Upper lobe of right lung (tissue), 1 donor: ENCODE measurements at regions not wholly inside any gene's neighbourhood (a gene's known extent, or its start where the extent isn't known, plus 50 kb on each side); places are given as distances from the start of the nearest gene placed in this dataset.

Source experiments
- ATAC-seq: fragments of 200-7000 bp; cut with Tn5 transposase; one replicate; pipeline ENCODE4 v1.9.1; 2020; ENCODE audit warnings: mild to moderate bottlenecking, moderate library complexity
- DNase-seq: peaks from one replicate; pipeline ENCODE4 v3.0.0-alpha.2; 2020
- H3K27ac ChIP-seq: fragments of 200-600 bp; one replicate; pipeline ENCODE4 v1.8.0; 2022
- H3K27me3 ChIP-seq: fragments of 200-600 bp; one replicate; pipeline ENCODE4 v1.8.0; 2022; ENCODE audit warnings: mild to moderate bottlenecking
- H3K36me3 ChIP-seq: fragments of 200-600 bp; one replicate; pipeline ENCODE4 v1.8.0; 2022
- H3K4me1 ChIP-seq: fragments of 200-600 bp; one replicate; pipeline ENCODE4 v1.8.0; 2022
- H3K4me3 ChIP-seq: fragments of 200-600 bp; one replicate; pipeline ENCODE4 v1.8.0; 2022; ENCODE audit warnings: mild to moderate bottlenecking
- H3K9me3 ChIP-seq: fragments of 200-600 bp; one replicate; pipeline ENCODE4 v1.8.0; 2022
- CTCF ChIP-seq: fragments of 200-600 bp; IDR thresholded peaks from one replicate; pipeline ENCODE4 v1.8.0; 2022; ENCODE audit warnings: antibody characterized with exemption
- intact Hi-C: fragments of 100-400 bp; cut with DNase I; formaldehyde crosslinking; loops from one replicate; pipeline ENCODE4 v1.11.0; 2022
- donor health status: DM: no; HTN: yes; CAD: no; lungs with severe emphysema.

DNA sequence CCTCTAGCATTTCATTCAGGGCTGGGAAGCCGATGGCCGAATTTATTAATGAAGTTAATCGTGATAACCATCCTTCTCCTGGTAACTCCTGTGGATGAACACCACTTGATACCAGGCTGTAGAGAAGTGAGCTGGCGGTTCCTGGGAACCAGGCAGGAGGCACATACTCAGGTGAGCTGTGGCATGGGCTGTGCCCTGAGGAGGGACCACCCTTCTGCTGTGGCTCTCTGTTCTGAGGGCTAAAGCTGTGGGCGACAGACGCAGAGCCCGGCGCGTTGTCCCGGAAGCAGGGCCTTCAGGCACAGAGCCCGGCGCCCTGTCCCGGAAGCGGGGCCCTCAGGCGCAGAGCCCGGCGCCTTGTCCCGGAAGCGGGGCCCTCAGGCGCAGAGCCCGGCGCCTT lies 462.3 kb upstream of the SALL3 start:
- Histone ChIP-seq H3K36me3 (no peaks in the 10 kb centered on the region), H3K4me3 (no peak overlapping the region), H3K9me3 (no peaks in the 10 kb centered on the region), H3K4me1 (no peaks in the 10 kb centered on the region), H3K27ac (no peak overlapping the region), H3K27me3 (no peaks in the 10 kb centered on the region)
- intact Hi-C loops = no loop called here
- TF ChIP-seq CTCF = no peak
- DNase-seq (no peak), ATAC-seq (peak; percentile 17)

DNA sequence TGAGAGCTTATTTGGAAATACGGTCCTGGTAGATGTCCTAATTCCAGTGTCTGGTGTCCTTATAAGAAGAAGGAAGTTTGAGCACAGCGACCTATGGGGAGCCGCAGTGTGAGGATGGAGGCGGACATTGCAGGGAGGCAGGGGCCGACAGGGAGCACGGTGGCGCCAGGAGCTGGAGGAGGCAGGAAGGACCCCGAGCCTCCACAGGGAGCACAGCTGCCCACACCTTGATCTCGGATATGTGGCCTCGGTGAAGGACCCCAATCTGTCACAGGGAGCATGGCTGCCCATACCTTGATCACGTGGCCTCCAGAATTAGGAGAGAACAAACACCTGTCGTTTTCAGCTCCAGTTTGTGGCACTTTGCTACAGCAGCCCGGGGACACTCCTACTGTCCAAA lies 461.6 kb upstream of the SALL3 start:
- no peak overlapping the region for H3K27ac ChIP-seq
- no peaks in the 10 kb centered on the region for H3K9me3 ChIP-seq
- H3K4me1 ChIP-seq = no peaks in the 10 kb centered on the region
- ATAC-seq (no peak), DNase-seq (no peak)
- no peaks in the 10 kb centered on the region for H3K27me3 ChIP-seq
- H3K4me3 ChIP-seq = no peak overlapping the region
- intact Hi-C loops = no loop called here
- no peak for TF ChIP-seq CTCF
- no peaks in the 10 kb centered on the region for H3K36me3 ChIP-seq

DNA sequence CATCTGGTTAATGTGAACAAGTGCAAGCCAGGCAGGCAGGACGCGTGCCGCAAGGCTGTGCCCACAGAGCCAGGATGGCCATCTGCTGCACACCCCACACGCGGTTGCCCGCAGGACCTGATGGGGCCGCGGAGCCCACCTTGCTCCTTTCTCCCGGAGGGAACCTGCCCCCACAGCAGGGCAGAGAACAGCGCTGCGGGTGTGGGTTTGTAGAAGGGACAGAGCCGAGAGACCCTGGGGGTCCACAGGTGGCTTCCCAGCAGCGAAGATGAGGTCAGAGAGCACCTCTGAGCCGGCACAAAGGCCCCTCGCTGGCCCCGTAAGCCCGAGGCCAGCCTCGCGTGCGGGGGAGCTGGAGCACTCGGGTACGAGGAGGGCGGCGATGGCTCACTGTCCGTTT lies 460.8 kb upstream of the SALL3 start:
- Histone ChIP-seq H3K4me1 (no peaks in the 10 kb centered on the region), H3K4me3 (no peak overlapping the region), H3K27ac (no peak overlapping the region), H3K9me3 (no peaks in the 10 kb centered on the region), H3K36me3 (no peaks in the 10 kb centered on the region), H3K27me3 (no peaks in the 10 kb centered on the region)
- no peak for ATAC-seq
- no peak for TF ChIP-seq CTCF
- intact Hi-C loops = no loop called here
- DNase-seq = no peak

DNA sequence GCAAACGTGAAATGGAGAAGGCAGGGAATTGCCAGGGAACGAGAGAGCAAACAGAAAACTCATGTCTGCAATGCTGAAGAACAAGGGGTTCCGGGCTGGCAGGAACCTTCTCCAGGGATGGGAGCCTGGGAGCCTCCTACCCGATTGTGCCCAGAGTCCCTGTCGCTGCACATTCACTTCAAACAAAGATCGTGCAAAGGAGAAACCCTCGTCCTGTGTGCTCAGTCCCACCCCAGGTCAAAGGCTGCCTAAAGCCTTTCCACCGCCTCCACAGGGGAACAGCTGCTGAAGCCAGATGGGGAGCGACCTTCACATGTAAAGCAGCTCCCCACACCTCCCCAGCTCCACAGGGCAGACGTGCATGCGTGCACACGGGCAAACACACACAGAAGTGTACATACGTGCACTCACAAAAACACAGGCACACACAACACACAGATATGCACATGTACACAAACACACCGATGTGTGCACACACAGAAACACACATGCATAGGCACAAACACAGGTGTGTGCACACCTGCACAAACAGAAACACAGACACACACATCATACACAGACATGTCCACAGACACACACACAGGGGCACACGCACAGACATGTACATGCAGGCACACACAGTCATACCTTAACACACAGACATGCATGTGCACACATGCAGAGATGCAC lies 460.1 kb upstream of the SALL3 start:
- H3K36me3 ChIP-seq = no peaks in the 10 kb centered on the region
- ATAC-seq = no peak

GRCh38 chr18:78521136-78521535 lies 458.5 kb upstream of the SALL3 start:
- DNase-seq (no peak), ATAC-seq (no peak)
- Histone ChIP-seq H3K9me3 (no peaks in the 10 kb centered on the region), H3K4me1 (peaks cover 10% of the 10 kb centered on the region), H3K4me3 (no peak overlapping the region), H3K27me3 (no peaks in the 10 kb centered on the region), H3K36me3 (no peaks in the 10 kb centered on the region), H3K27ac (no peak overlapping the region)
- no peak for TF ChIP-seq CTCF
- intact Hi-C loops = no loop called here

More for the DNA sequence above, 460.1 kb upstream of the SALL3 start:
- Histone ChIP-seq H3K4me3 (no peak overlapping the region), H3K9me3 (no peaks in the 10 kb centered on the region), H3K27ac (no peak overlapping the region), H3K4me1 (no peaks in the 10 kb centered on the region), H3K27me3 (no peaks in the 10 kb centered on the region)
- intact Hi-C loops = no loop called here
- TF ChIP-seq CTCF = no peak
- no peak for DNase-seq

DNA sequence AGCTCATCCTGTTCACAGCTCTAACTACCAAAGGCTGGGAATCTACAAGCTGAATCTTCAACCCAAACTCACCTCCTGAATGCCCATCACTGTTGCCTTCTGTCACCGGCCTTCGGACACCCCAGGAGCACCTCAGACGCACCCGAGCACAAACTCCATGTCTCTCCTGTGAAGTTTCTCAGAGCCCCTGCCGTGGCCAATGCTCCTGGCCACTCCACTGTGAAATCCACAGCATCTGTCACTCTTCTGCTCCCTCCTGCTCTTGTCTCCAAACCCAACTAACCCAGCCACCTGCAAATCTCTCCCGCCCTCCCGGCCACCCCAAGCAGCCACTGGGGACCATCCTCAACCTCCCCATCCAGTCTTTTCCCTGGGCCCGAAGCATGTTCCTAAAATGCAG lies 457.9 kb upstream of the SALL3 start:
- TF ChIP-seq CTCF = no peak
- Histone ChIP-seq H3K36me3 (no peaks in the 10 kb centered on the region), H3K27me3 (no peaks in the 10 kb centered on the region), H3K4me1 (peaks cover 14% of the 10 kb centered on the region), H3K9me3 (no peaks in the 10 kb centered on the region), H3K27ac (no peak overlapping the region), H3K4me3 (no peak overlapping the region)
- intact Hi-C loops = no loop called here
- no peak for DNase-seq
- no peak for ATAC-seq
